DMS 273 (cell line): ENCODE measurements at regions not wholly inside any gene's neighbourhood (a gene's known extent, or its start where the extent isn't known, plus 50 kb on each side); places are given as distances from the start of the nearest gene placed in this dataset.

ENCODE experiments used
- DNase-seq: peaks from one replicate; lab custom pipeline; 2025; ENCODE audit not compliant: unreplicated experiment; lab: John Stamatoyannopoulos, UW

- no peak for DNase-seq
These were observed 73.2 kb downstream of the GPR37 start for GRCh38 chr7:124692425-124692824.

GRCh38 chr7:124690840-124691239 lies 74.8 kb downstream of the GPR37 start:
- no peak for DNase-seq

GRCh38 chr7:124689931-124690330 lies 75.7 kb downstream of the GPR37 start:
- DNase-seq, result no peak

- DNase-seq, result no peak
These were observed 76.1 kb downstream of the GPR37 start for GRCh38 chr7:124689523-124689922.

GRCh38 chr7:124688991-124689390 lies 76.6 kb downstream of the GPR37 start:
- no peak for DNase-seq

- DNase-seq, result no peak
These were observed 78.9 kb downstream of the GPR37 start for GRCh38 chr7:124686543-124687171.

GRCh38 chr7:124681946-124682345 lies 83.6 kb downstream of the GPR37 start:
- DNase-seq, result no peak

- DNase-seq, result no peak
These were observed 85.3 kb downstream of the GPR37 start for GRCh38 chr7:124680304-124680703.

- no peak for DNase-seq
These were observed 85.9 kb downstream of the GPR37 start for GRCh38 chr7:124679586-124680225.

GRCh38 chr7:124679146-124679545 lies 86.4 kb downstream of the GPR37 start:
- DNase-seq, result no peak

GRCh38 chr7:124674451-124674850 lies 91.1 kb downstream of the GPR37 start:
- DNase-seq, result no peak

- no peak for DNase-seq
These were observed 93.6 kb downstream of the GPR37 start for GRCh38 chr7:124672011-124672410.

GRCh38 chr7:124667312-124668153 lies 98.1 kb downstream of the GPR37 start:
- DNase-seq, result no peak

GRCh38 chr7:124662937-124663336 lies 102.7 kb downstream of the GPR37 start:
- no peak for DNase-seq

- no peak for DNase-seq
These were observed 103.2 kb downstream of the GPR37 start for GRCh38 chr7:124662372-124662771.

GRCh38 chr7:124655990-124656389 lies 109.6 kb downstream of the GPR37 start:
- DNase-seq, result no peak

- DNase-seq, result no peak
These were observed 113.4 kb downstream of the GPR37 start for GRCh38 chr7:124652237-124652636.

GRCh38 chr7:124651136-124651535 lies 114.5 kb downstream of the GPR37 start:
- DNase-seq, result no peak

GRCh38 chr7:124649397-124650014 lies 116.1 kb downstream of the GPR37 start:
- no peak for DNase-seq

GRCh38 chr7:124647630-124648306 lies 117.8 kb downstream of the GPR37 start:
- DNase-seq, result no peak

GRCh38 chr7:124645704-124646103 lies 119.9 kb downstream of the GPR37 start:
- DNase-seq, result no peak
